KOPT-K1 (cell line): ENCODE measurements at regions not wholly inside any gene's neighbourhood (a gene's known extent, or its start where the extent isn't known, plus 50 kb on each side); places are given as distances from the start of the nearest gene placed in this dataset.
A peak's percentile ranks its signal among the peaks of the same experiment; 100 is the strongest.
"Not testable (repeated sequence)": the region's sequence is repeated elsewhere in the genome, so short reads cannot be mapped to it uniquely, and the experiment has no call there.

Experiments used
- H3K27ac ChIP-seq: fragments of 200-600 bp; sonication (generic); 2 replicates; pipeline ENCODE4 v1.5.1; 2016; ENCODE audit warnings: antibody characterized with exemption, mild to moderate bottlenecking, low read depth, low read length; ENCODE audit not compliant: poor library complexity, severe bottlenecking
- H3K36me3 ChIP-seq: fragments of 200-600 bp; sonication (generic); 2 replicates; pipeline ENCODE4 v1.5.1; 2017; ENCODE audit warnings: antibody characterized with exemption, mild to moderate bottlenecking, low read length, moderate library complexity; ENCODE audit not compliant: insufficient read depth
- H3K9me3 ChIP-seq: fragments of 200-600 bp; sonication (generic); 2 replicates; pipeline ENCODE4 v1.5.1; 2017; ENCODE audit warnings: antibody characterized with exemption, low read length, mild to moderate bottlenecking; ENCODE audit not compliant: insufficient read depth, poor library complexity, severe bottlenecking

- Histone ChIP-seq H3K27ac (no peak overlapping the region), H3K36me3 (no peaks in the 10 kb centered on the region), H3K9me3 (peaks cover 31% of the 10 kb centered on the region)
Measured at GRCh38 chr1:117719004-117719403, 113.2 kb downstream of the TENT5C start.

- H3K9me3 ChIP-seq = peaks cover 11% of the 10 kb centered on the region
- no peak overlapping the region for H3K27ac ChIP-seq
- H3K36me3 ChIP-seq = no peaks in the 10 kb centered on the region
Measured at GRCh38 chr1:117732065-117732797, 126.4 kb downstream of the TENT5C start.

- no peaks in the 10 kb centered on the region for H3K36me3 ChIP-seq
- no peak overlapping the region for H3K27ac ChIP-seq
- H3K9me3 ChIP-seq = peaks cover 8% of the 10 kb centered on the region
Measured at GRCh38 chr1:117732956-117733355, 127.1 kb downstream of the TENT5C start.

- H3K9me3 ChIP-seq = no peaks in the 10 kb centered on the region
- no peaks in the 10 kb centered on the region for H3K36me3 ChIP-seq
- H3K27ac ChIP-seq = no peak overlapping the region
Measured at GRCh38 chr1:117734403-117734802, 128.6 kb downstream of the TENT5C start.

GRCh38 chr1:117735045-117735992, 129.5 kb downstream of the TENT5C start:
- H3K36me3 ChIP-seq = no peaks in the 10 kb centered on the region
- no peaks in the 10 kb centered on the region for H3K9me3 ChIP-seq
- H3K27ac ChIP-seq = peak overlapping the region; percentile 12

GRCh38 chr1:117739504-117739903, 133.7 kb downstream of the TENT5C start:
- Histone ChIP-seq H3K36me3 (no peaks in the 10 kb centered on the region), H3K9me3 (no peaks in the 10 kb centered on the region), H3K27ac (no peak overlapping the region)

GRCh38 chr1:117740496-117740895, 134.6 kb downstream of the TENT5C start:
- Histone ChIP-seq H3K27ac (no peak overlapping the region), H3K9me3 (no peaks in the 10 kb centered on the region), H3K36me3 (no peaks in the 10 kb centered on the region)

GRCh38 chr1:117746565-117746964, 140.7 kb downstream of the TENT5C start:
- H3K36me3 ChIP-seq, H3K27ac ChIP-seq: not testable (repeated sequence)
- H3K9me3 ChIP-seq = peaks cover 15% of the 10 kb centered on the region

- H3K9me3 ChIP-seq = peaks cover 15% of the 10 kb centered on the region
- H3K36me3 ChIP-seq = no peaks in the 10 kb centered on the region
- H3K27ac ChIP-seq = no peak overlapping the region
Measured at GRCh38 chr1:117747605-117748004, 141.8 kb downstream of the TENT5C start.

- Histone ChIP-seq H3K36me3 (no peaks in the 10 kb centered on the region), H3K27ac (no peak overlapping the region), H3K9me3 (peaks cover 15% of the 10 kb centered on the region)
Measured at GRCh38 chr1:117751321-117751720, 145.5 kb downstream of the TENT5C start.

- Histone ChIP-seq H3K9me3 (peaks cover 2% of the 10 kb centered on the region), H3K36me3 (no peaks in the 10 kb centered on the region), H3K27ac (no peak overlapping the region)
Measured at GRCh38 chr1:117752661-117753060, 146.8 kb downstream of the TENT5C start.

- no peak overlapping the region for H3K27ac ChIP-seq
- H3K36me3 ChIP-seq = no peaks in the 10 kb centered on the region
Measured at GRCh38 chr1:117753232-117753631, 147.4 kb downstream of the TENT5C start.

GRCh38 chr1:117753652-117754051, 147.8 kb downstream of the TENT5C start:
- Histone ChIP-seq H3K36me3 (no peaks in the 10 kb centered on the region), H3K27ac (no peak overlapping the region), H3K9me3 (no peaks in the 10 kb centered on the region)

More at GRCh38 chr1:117753232-117753631, 147.4 kb downstream of the TENT5C start:
- H3K9me3 ChIP-seq = no peaks in the 10 kb centered on the region

GRCh38 chr1:117754061-117754969, 148.5 kb downstream of the TENT5C start:
- no peaks in the 10 kb centered on the region for H3K9me3 ChIP-seq
- no peak overlapping the region for H3K27ac ChIP-seq
- H3K36me3 ChIP-seq = no peaks in the 10 kb centered on the region

GRCh38 chr1:117757668-117758067, 151.8 kb downstream of the TENT5C start:
- Histone ChIP-seq H3K9me3 (no peaks in the 10 kb centered on the region), H3K27ac (no peak overlapping the region), H3K36me3 (no peaks in the 10 kb centered on the region)
